Activated CD8-positive, alpha-beta T cell treated with anti-CD3 and anti-CD28 coated beads, Interleukin-2, amount 10 ng/mL, durations not matched to agents 7 days and 5 days (primary cell): ENCODE measurements at regions not wholly inside any gene's neighbourhood (a gene's known extent, or its start where the extent isn't known, plus 50 kb on each side); places are given as distances from the start of the nearest gene placed in this dataset.
"Not testable (repeated sequence)": the region's sequence is repeated elsewhere in the genome, so short reads cannot be mapped to it uniquely, and the experiment has no call there.

Source experiments
- ATAC-seq: fragments of 150-1000 bp; cut with Tn5 transposase; one replicate; pipeline ENCODE4 v1.10.0; 2021; ENCODE audit warnings: moderate library complexity
- CTCF ChIA-PET: fragments of 350-600 bp; sonication (Branson Sonifier 250); formaldehyde crosslinking; loops from one replicate; lab custom pipeline; 2021; ENCODE audit warnings: antibody characterized with exemption; lab: Charles Lee
- POLR2A ChIA-PET: fragments of 350-600 bp; sonication (Branson Sonifier 250); formaldehyde crosslinking; loops from one replicate; lab custom pipeline; 2021; ENCODE audit warnings: antibody characterized with exemption; lab: Charles Lee
- DNase-seq: peaks from one replicate; pipeline ENCODE4 v3.0.0-alpha.2; 2020
- H3K27ac Mint-ChIP-seq: one replicate; pipeline ENCODE4 v1.8.0; 2021; ENCODE audit warnings: mild to moderate bottlenecking, mixed read lengths
- H3K27me3 Mint-ChIP-seq: one replicate; pipeline ENCODE4 v1.8.0; 2021; ENCODE audit warnings: low read depth, mixed read lengths
- H3K36me3 Mint-ChIP-seq: one replicate; pipeline ENCODE4 v1.8.0; 2021; ENCODE audit warnings: low read depth, mixed read lengths
- H3K4me1 Mint-ChIP-seq: one replicate; pipeline ENCODE4 v1.8.0; 2021; ENCODE audit warnings: low read depth, mixed read lengths
- H3K4me3 Mint-ChIP-seq: one replicate; pipeline ENCODE4 v1.8.0; 2021; ENCODE audit warnings: mild to moderate bottlenecking, mixed read lengths
- H3K9me3 Mint-ChIP-seq: one replicate; pipeline ENCODE4 v1.8.0; 2022; ENCODE audit warnings: mixed read lengths; ENCODE audit not compliant: insufficient read depth

GRCh38 chrX:861340-861890, 230.8 kb downstream of the SHOX start:
- Mint-ChIP-seq H3K36me3 (no peaks in the 10 kb centered on the region), H3K4me1 (no peaks in the 10 kb centered on the region), H3K4me3 (no peak overlapping the region), H3K27ac (no peak overlapping the region), H3K9me3 (peaks cover 3% of the 10 kb centered on the region), H3K27me3 (no peaks in the 10 kb centered on the region)
- DNase-seq: no peak
- no peak for ATAC-seq
- CTCF ChIA-PET: no interaction called here
- POLR2A ChIA-PET: no interaction called here

DNA sequence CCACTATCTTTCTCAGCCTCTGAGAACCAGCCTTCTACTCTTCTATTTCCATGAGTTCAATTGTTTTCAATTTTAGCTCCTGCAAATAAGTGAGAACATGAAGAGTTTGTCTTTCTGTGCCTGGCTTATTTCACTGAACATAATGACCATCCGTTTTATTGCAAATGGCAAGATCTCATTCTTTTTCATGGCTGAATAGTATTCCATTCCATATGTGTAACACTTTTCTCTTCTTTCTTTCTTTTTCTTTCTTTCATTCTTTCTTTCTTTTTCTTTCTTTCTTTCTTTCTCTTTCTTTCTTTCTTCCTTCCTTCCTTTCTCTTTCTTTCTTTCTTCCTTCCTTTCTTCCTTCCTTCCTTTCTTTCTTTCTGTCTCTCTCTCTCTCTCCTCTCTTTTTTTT, 228.7 kb downstream of the SHOX start:
- CTCF ChIA-PET: no interaction called here
- no peak for ATAC-seq
- no peak for DNase-seq
- H3K27ac Mint-ChIP-seq: no peak overlapping the region
- H3K9me3 Mint-ChIP-seq: peaks cover 3% of the 10 kb centered on the region
- POLR2A ChIA-PET: no interaction called here
- H3K36me3 Mint-ChIP-seq: no peaks in the 10 kb centered on the region
- no peak overlapping the region for H3K4me3 Mint-ChIP-seq
- no peaks in the 10 kb centered on the region for H3K4me1 Mint-ChIP-seq
- no peaks in the 10 kb centered on the region for H3K27me3 Mint-ChIP-seq

- Mint-ChIP-seq H3K27ac (no peak overlapping the region), H3K4me3 (no peak overlapping the region)
Measured at GRCh38 chrX:858542-859078, 228.0 kb downstream of the SHOX start.

GRCh38 chrX:857376-857775, 226.8 kb downstream of the SHOX start:
- ATAC-seq: no peak
- no peak for DNase-seq
- Mint-ChIP-seq H3K27me3 (no peaks in the 10 kb centered on the region), H3K9me3 (peaks cover 8% of the 10 kb centered on the region), H3K4me3 (no peak overlapping the region), H3K27ac (no peak overlapping the region), H3K4me1 (no peaks in the 10 kb centered on the region), H3K36me3 (no peaks in the 10 kb centered on the region)
- ChIA-PET CTCF (no interaction called here), POLR2A (no interaction called here)

More at GRCh38 chrX:858542-859078, 228.0 kb downstream of the SHOX start:
- no peak for DNase-seq
- H3K27me3 Mint-ChIP-seq: no peaks in the 10 kb centered on the region
- H3K9me3 Mint-ChIP-seq: peaks cover 3% of the 10 kb centered on the region
- no peak for ATAC-seq
- no peaks in the 10 kb centered on the region for H3K4me1 Mint-ChIP-seq
- no peaks in the 10 kb centered on the region for H3K36me3 Mint-ChIP-seq
- CTCF ChIA-PET: no interaction called here
- POLR2A ChIA-PET: no interaction called here

GRCh38 chrX:856566-857290, 226.1 kb downstream of the SHOX start:
- Mint-ChIP-seq H3K4me1 (no peaks in the 10 kb centered on the region), H3K4me3 (no peak overlapping the region), H3K9me3 (peaks cover 8% of the 10 kb centered on the region), H3K36me3 (no peaks in the 10 kb centered on the region), H3K27me3 (no peaks in the 10 kb centered on the region), H3K27ac (no peak overlapping the region)
- DNase-seq: no peak
- ATAC-seq: no peak
- CTCF ChIA-PET: no interaction called here
- POLR2A ChIA-PET: no interaction called here

GRCh38 chrX:853304-853703, 222.7 kb downstream of the SHOX start:
- Mint-ChIP-seq H3K27me3 (no peaks in the 10 kb centered on the region), H3K27ac (no peak overlapping the region), H3K36me3 (no peaks in the 10 kb centered on the region), H3K9me3 (peaks cover 5% of the 10 kb centered on the region), H3K4me1 (peaks cover 3% of the 10 kb centered on the region), H3K4me3 (no peak overlapping the region)
- ATAC-seq: no peak
- ChIA-PET CTCF (no interaction called here), POLR2A (no interaction called here)
- no peak for DNase-seq

- H3K27ac Mint-ChIP-seq: no peak overlapping the region
- no peaks in the 10 kb centered on the region for H3K27me3 Mint-ChIP-seq
- H3K4me3 Mint-ChIP-seq: no peak overlapping the region
- H3K4me1 Mint-ChIP-seq: peaks cover 3% of the 10 kb centered on the region
- CTCF ChIA-PET: no interaction called here
- DNase-seq (no peak), ATAC-seq (no peak)
- H3K9me3 Mint-ChIP-seq: peaks cover 5% of the 10 kb centered on the region
- no peaks in the 10 kb centered on the region for H3K36me3 Mint-ChIP-seq
- POLR2A ChIA-PET: no interaction called here
Measured at GRCh38 chrX:850471-850916, 219.9 kb downstream of the SHOX start.

DNA sequence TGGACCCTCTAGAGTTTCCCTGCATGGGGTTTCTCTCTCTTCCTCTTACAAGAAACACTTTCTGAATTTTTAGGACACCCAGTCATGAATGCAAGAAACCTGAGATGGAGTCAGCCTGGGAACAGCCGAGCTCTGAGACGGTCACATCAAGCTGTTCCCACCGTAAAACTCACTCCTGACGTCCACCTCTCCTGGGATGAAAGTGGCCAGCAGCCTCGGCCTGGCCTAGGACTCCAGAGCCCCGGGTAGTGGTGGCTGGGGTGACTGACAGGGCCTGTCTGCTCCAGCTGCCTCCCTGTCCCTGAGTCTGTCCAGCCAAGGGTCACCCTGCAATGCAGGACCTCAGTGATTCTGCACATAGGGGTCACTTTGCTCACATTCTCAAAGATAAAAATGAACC, 217.8 kb downstream of the SHOX start:
- no peak overlapping the region for H3K4me3 Mint-ChIP-seq
- DNase-seq: no peak
- ChIA-PET CTCF (no interaction called here), POLR2A (no interaction called here)
- H3K36me3 Mint-ChIP-seq: no peaks in the 10 kb centered on the region
- H3K27me3 Mint-ChIP-seq: no peaks in the 10 kb centered on the region
- no peak for ATAC-seq
- H3K4me1 Mint-ChIP-seq: peaks cover 3% of the 10 kb centered on the region
- peaks cover 5% of the 10 kb centered on the region for H3K9me3 Mint-ChIP-seq
- no peak overlapping the region for H3K27ac Mint-ChIP-seq

DNA sequence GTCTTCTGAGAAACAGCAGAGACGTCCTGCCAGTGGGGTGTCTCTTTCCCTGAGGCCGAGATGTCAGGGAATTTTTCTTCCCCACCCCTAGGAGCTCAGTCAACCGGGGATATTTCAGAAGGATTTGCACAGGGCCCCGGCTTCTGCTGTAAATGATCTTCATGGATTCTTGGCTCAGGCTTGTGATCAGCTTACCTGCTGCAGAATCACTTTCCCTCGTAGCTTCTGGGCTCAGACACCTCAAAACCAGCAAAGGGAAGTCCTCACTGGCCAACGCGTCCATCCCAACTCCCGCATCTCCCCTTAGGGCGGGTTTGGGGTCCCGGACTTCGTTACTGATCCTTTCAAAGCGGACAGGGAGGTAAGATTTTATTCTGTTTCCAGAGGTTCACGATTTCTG, 212.7 kb downstream of the SHOX start:
- H3K4me1 Mint-ChIP-seq: no peaks in the 10 kb centered on the region
- H3K4me3 Mint-ChIP-seq: no peak overlapping the region
- H3K27ac Mint-ChIP-seq: no peak overlapping the region
- DNase-seq: no peak
- H3K9me3 Mint-ChIP-seq: no peaks in the 10 kb centered on the region
- ATAC-seq: no peak
- H3K27me3 Mint-ChIP-seq: no peaks in the 10 kb centered on the region
- ChIA-PET CTCF (no interaction called here), POLR2A (no interaction called here)
- no peaks in the 10 kb centered on the region for H3K36me3 Mint-ChIP-seq

GRCh38 chrX:840556-840955, 210.0 kb downstream of the SHOX start:
- CTCF ChIA-PET: no interaction called here
- ATAC-seq (no peak), DNase-seq (no peak)
- peaks cover 2% of the 10 kb centered on the region for H3K36me3 Mint-ChIP-seq
- H3K9me3 Mint-ChIP-seq: peaks cover 4% of the 10 kb centered on the region
- no peak overlapping the region for H3K27ac Mint-ChIP-seq
- no peaks in the 10 kb centered on the region for H3K27me3 Mint-ChIP-seq
- no peaks in the 10 kb centered on the region for H3K4me1 Mint-ChIP-seq
- H3K4me3 Mint-ChIP-seq: no peak overlapping the region
- POLR2A ChIA-PET: no interaction called here

GRCh38 chrX:838666-839065, 208.1 kb downstream of the SHOX start:
- H3K27ac Mint-ChIP-seq, H3K36me3 Mint-ChIP-seq, H3K27me3 Mint-ChIP-seq, H3K4me3 Mint-ChIP-seq, POLR2A ChIA-PET, H3K9me3 Mint-ChIP-seq, H3K4me1 Mint-ChIP-seq, ATAC-seq, DNase-seq, CTCF ChIA-PET: not testable (repeated sequence)

DNA sequence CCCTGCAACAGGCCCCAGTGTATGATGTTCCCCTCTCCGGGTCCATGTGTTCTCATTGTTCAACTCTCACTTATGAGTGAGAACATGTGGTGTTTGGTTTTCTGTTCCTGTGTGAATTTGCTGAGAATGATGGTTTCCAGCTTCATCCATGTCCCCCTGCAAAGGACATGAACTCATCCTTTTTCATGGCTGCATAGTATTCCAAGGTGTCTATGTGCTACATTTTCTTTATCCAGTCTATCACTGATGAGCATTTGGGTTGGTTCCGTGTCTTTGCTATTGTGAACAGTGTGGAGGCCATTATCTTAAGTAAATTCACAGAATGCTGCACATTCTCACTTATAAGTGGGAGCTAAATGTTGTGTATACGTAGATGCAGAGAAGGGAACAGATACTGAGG, 205.3 kb downstream of the SHOX start:
- H3K36me3 Mint-ChIP-seq, H3K27ac Mint-ChIP-seq, DNase-seq, H3K4me3 Mint-ChIP-seq, POLR2A ChIA-PET, H3K9me3 Mint-ChIP-seq, H3K4me1 Mint-ChIP-seq, CTCF ChIA-PET, ATAC-seq, H3K27me3 Mint-ChIP-seq: not testable (repeated sequence)
